GM21786 (cell line): ENCODE measurements at regions not wholly inside any gene's neighbourhood (a gene's known extent, or its start where the extent isn't known, plus 50 kb on each side); places are given as distances from the start of the nearest gene placed in this dataset.
"Not testable (repeated sequence)": the region's sequence is repeated elsewhere in the genome, so short reads cannot be mapped to it uniquely, and the experiment has no call there.

Experiments
- ATAC-seq: cut with Tn5 transposase; IDR thresholded peaks from one replicate; pipeline ENCODE4 v1.9.1; 2021; ENCODE audit not compliant: unreplicated experiment

DNA sequence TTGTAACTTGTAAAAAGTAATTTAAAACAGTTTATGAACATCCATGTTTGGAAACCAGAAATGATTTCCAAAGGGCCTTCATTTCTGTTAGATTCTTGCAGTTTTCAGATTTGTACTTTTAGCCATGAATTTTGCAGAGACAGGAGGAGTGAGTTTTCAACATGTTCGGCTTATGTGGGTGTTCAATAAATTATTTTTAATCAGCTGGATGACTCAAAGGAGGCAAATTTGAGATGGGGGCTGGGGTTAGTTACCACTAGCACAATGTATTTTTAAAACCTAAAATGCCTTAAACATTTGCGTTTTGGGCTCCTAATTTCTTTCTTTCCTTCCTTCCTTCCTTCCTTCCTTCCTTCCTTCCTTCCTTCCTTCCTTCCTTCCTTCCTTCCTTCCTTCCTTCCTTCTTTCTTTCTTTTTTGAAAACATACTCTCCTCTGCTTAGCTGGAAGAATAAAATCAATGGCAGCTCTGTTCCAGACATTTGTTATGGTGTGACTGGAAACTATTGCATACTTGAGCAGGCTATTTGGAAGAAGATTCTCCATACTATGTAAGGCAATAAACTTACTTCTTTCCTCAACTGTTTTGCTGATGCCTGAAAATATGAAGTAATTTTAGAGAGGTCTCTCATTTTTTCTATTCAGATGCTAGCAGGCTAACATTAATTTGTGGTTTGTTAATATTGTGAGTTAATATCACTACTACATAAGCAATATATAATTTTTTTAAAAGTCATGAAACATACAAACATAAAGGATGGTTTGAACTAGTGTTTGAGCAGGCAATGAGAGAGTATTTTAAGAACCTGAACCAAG lies 394.4 kb downstream of the NYAP2 start:
- ATAC-seq, result no peak

DNA sequence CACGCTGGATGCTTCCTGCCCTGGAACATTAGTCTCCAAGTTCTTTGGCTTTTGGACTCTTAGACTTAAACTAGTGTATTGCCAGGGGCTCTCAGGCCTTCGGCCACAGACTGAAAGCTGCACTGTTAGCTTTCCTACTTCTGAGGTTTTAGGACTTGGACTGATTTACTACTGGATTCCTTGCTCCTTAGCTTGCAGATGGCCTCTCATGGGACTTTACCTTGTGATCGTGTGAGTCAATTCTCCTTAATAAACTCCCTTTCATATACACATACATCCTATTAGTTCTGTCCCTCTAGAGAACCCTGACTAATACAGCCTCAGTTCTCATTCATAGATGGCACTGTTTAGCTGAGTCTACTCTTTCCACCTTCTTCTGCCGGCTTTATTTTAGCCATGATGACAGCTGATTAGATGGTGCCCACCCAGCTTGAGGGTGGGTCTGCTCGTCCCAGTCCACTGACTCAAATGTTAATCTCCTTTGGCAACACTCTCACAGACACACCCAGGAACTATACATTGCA lies 389.1 kb downstream of the NYAP2 start:
- no peak for ATAC-seq

DNA sequence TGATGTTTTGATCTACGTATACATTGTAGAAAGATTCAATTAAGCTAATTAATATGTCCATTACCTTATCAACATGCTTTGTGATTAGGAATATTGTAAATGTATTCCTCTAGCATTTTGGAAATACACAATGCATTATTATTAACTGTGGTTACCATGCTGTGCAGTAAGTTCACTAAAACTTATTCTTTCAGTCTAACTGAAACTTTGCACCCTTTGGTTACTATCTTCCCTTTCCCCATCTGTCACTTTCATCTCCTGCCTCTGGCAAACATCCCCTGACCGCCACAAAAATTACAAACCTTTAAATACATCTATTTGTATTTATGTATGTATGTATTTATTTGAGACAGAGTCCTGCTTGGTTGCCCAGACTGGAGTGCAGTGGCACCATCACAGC lies 388.0 kb downstream of the NYAP2 start:
- no peak for ATAC-seq

DNA sequence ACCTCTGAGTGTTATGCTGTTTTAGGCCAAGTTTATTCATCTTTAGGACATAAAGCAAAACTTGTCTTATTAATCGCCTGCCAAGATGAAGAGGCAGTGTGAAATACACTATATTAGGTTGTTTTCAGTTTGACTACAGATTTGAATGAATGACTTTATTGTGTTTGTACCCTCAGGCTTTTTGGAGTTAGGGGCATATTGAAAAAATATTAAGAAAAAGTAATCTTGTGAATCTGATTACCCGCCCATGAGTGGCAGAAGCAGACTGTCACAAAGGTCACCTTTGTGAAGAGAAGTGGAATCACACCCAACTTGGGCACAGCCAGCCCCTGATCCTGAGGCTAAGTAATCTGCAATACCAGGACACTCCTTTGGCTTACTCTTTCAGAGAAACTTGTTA lies 382.5 kb downstream of the NYAP2 start:
- no peak for ATAC-seq

DNA sequence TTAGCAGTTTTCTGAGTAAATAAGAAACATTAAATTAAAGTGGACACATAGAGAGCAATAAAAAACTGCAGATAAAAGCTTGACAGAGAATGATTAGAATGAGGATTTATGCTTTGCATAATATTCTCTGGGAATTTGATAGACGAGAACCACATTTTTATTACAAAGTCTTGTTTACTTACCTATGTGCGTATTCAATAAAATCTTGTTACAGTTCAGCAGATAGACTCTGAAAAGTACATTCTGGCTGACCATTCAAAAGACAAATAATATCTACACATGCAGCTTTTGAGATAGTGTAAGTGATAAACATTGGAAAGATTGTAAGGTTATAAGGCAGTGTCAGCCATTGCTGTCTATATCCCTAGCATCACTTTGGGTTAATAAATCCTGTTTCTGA lies 381.6 kb downstream of the NYAP2 start:
- no peak for ATAC-seq

DNA sequence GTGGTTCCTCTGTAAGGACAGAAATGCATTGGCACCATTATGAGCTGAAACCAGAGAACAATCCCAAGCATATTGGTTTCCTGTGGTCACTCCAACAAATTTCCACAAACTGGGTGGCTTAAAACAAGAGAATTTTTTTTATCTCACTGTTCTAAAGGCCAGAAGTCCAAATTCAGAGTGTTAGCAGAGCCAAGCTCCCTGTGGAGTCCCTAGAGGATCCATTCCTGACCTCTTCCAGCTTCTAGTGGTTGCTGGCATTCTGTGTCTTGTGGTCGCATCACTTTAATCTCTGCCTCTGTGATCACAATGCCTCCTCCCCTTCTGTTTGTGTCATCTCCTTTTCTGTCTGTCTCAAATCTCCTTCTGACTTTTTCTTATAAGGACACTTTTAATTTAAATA lies 380.3 kb downstream of the NYAP2 start:
- ATAC-seq, result no peak

DNA sequence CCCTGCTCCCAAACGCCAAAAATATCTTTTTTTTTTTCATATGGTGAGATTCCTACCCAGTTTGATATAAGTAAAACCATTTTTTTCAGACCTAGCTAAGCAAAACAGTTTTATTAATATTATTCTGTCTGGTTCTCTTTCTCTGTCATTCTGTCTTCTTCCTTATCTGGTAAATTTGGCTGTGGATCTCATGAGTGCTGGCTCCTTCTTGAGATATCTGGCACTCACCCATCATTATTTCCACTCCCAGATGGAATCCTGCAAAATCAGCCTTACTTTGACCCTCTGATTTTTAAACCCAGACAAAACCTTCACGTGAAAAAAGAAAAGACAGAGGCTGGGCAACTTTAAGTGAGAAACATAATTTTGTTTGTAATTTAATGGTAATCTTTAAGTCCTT lies 373.6 kb downstream of the NYAP2 start:
- ATAC-seq, result no peak

DNA sequence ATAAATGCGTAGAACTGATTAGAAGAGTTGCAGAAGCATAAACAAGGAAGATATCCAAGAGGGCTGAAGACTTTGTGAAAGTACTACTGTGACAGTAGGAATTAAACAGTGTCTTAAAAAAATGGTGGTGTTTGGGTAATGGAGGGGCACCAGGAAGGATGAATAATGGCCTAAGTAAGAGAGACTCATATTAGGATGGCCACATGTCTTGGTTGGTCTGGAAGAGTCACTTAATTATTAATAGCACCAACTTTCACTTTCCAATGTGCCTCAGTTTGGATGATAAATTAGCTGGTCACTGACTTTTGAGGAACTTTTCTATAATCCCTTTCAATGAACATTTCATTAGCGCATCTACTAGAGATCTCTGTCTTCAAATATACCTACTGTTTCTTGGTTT lies 372.2 kb downstream of the NYAP2 start:
- ATAC-seq, result peak; percentile 46

DNA sequence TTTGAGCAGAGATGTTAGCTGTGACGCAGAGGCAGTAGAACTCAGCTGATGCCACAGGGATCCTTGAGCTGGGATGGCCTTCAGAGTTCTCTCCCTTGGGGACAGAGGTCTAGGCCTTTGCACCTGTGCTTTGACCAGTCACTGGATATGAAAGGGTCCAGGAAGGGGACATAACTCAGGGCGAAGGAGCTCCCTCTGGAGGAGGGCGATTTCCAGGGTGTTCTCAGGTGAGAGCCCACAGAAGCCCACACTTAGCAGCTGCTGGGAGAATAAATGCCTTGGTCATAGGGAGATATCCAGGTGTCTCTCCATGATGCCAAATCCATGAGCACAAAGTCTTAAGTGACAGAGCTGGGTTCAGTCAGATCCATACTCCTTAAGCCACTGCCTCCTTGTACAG lies 369.2 kb downstream of the NYAP2 start:
- ATAC-seq, result no peak

DNA sequence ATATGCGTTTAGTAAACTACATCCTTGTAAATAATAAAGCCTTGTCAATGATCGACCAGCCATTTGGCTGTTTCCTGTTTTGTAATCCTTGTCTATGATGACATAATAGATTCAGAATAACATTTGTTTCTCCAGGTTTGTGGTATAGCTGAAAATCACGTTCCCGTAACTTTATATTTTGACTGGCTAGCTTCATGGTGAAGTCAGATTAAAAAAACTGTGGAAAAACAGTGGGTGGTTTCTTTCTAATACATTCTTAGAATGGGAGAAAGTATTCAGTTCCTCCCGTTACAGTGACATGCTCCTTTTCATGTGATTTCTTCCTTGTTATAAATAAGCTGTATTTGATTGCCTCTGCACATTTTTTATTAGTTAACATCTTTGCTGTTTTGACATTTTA lies 366.9 kb downstream of the NYAP2 start:
- ATAC-seq, result no peak

DNA sequence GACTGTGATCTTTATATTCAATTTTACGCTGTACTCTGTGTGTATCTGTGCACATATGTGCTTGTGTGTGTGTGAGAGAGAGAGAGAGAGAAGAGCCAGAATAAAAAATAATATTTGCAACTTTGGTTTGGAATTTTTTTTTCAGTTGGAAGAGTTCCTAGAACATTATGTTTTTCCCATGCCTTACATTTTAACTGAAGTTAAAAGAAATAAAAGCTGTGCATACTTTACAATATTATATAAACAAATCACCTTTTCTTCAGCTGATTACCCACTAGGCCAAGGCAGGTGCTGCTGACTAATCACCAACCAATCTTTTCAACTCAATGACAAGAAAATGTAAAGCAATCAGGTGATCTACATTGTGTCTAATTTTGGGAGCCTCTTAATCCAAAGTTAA lies 366.3 kb downstream of the NYAP2 start:
- ATAC-seq, result no peak

DNA sequence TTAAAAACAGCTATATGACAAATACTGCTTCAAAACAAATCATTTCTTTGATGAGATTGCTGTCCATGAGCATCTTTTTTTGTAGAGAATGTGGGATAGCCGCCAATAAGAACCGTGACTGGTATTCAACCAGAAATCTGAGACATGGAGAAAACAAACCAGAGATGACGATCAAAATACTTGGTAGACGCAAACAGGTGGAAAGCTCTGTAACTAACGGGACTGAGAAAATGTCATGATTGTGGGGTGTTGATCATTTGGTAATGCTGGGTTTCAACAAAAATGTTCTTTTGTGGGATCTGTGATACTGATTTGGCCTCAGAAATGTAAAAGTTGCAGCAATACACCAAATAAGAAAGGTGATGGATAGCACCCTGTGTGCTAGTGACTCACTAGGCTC lies 364.8 kb downstream of the NYAP2 start:
- no peak for ATAC-seq

DNA sequence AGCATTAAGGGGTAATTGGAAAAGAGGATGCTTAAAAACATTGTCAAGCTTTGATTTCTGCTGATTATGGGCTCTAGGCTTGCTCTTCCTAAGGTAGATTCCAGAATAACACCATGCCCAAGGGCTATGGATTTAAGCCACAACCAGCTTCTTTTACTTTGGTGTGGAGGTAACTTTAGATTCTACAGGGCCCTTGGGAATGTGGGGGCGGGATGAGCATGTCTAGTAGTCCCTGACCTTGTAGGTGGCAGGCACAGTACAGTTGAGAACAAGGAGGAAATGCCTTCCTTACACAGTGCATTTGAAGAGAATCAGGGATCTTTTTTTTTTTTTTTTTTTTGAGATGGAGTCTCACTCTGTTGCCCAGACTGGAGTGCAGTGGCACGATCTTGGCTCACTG lies 364.2 kb downstream of the NYAP2 start:
- ATAC-seq, result no peak

DNA sequence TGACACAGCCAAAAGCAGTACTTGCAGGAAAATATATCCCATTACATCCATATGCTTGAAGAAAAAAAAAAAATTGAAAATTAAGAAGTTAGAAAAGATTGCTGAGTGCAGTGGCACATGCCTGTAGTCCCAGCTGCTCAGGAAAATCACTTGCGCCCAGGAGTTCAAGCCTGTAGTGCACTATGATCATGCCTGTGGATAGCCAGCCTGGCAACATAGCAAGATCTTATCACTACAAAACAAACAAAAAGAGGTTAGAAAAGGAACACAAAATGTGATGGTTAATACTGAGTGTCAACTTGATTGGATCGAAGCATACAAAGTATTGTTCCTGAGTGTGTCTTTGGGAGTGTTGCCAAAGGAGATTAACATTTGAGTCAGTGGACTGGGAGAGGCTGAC lies 361.9 kb downstream of the NYAP2 start:
- no peak for ATAC-seq

DNA sequence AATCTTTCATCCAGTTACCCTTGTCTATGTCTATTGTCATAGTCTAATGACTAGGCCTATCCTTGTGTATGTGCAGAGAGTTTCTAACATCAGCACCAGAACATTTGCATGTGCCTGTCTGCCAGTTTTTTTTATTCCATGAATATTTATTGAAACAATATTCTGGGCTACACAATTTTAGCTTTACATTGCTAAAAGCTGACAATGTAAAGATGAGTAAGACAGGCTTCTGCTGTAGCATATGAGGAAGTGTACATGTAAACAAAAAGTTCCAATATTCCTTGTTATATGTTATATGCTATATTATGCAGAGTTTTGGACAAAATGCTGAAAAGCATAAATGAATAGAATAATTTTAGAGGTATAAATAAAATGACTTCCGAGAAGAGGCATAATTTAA lies 357.7 kb downstream of the NYAP2 start:
- no peak for ATAC-seq

DNA sequence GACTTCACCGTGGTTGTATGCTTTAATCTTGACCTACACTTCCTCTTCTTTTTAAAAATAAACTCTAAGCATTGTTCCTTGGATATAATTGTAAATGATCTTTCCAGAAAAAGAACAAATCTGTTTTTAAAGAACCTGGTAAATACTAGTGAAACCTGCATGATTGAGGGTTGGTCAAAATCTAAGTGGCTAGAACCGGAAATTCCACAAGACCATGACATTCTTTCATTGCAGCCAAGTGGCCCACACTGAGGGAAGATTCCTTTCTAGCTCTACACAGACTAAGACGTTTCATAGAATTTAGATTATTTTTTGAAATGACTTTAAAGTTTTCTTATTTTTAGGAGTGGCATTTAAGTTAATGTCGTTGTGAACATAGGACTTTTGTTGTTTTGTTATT lies 356.7 kb downstream of the NYAP2 start:
- no peak for ATAC-seq

DNA sequence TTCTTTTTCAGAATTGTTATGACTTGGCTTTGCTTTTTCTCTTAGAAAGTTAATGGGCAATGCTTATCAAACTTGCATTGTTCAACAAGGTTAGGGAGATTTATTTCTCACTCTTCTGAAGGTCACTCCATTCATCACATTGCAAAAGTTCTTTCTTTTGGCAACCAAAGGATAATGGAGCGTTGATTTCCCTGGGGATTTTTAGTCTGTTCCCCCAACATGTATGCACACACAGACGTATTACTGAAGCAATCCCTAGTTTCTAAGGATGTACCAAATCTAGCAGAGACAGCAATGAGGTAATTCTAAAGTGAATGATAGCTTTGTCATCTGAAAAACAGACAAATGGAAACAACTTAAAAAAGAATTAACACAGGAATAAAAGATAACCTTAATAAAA lies 349.1 kb downstream of the NYAP2 start:
- ATAC-seq, result no peak

DNA sequence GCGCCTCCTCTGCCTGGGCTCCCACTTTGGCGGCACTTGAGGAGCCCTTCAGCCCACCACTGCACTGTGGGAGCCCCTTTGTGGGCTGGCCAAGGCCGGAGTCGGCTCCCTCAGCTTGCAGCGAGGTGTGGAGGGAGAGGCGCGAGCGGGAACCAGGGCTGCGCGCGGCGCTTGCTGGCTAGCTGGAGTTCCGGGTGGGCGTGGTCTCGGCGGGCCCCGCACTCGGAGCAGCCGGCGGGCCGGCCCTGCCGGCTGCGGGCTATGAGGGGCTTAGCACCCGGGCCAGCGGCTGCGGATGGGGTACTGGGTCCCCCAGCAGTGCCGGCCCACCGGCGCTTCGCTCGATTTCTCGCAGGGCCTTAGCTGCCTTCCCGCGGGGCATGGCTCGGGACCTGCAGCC lies 344.5 kb downstream of the NYAP2 start:
- ATAC-seq, result not testable (repeated sequence)

DNA sequence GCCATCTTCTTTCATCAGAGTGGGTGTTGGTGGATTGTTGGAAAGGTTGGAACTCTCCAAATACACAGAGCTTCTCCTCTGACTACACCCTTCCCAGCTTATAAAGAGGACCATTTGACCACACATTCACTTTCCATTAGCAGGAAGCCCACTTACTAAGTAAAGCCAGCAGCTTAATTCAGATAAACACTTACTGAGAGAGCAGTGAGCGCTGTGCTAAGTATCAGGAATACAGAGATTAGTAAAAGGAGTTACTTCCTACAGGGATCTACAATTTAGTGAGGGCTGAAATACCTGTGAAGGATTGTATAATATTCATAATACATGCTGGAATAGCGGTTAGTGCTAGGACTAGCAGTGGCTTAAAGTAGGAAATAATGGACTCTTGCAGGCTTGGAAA lies 343.0 kb downstream of the NYAP2 start:
- no peak for ATAC-seq

DNA sequence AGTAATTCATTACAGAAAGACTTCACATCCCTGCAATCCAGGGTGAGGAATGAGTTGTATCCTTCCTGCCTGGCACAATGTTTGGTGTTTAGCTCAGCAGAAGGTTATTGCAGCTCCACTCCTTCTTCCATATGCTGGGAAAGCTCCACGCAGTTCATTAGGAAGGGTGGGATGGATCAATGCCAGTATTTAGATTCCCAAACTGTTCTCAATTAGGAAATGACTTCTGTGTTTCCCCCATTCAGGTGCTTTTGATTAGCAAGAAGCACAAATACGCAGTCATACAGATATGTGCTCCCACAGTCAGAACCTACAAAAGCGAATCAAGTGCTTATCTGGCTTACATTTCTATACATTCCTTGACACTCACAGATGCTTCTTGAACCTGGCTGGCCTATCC lies 340.6 kb downstream of the NYAP2 start:
- ATAC-seq, result no peak

DNA sequence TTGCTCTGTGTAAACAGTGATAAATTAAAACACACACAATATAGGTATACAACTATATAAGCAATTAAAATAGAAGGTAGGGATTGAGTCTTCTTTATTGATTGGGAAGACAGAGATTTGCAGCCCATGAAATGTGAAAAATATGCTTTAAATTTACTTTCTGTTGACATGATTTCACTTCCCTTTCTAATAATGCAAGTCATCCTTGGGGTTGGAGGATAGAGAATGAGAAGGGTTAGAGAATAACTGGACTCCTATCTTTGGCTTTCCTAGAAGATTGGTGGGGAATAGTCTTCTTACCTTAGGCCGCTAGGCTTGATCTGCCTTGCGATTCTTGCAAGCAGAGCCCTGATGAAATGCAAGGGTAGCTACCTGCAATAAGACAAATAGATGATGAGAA lies 339.8 kb downstream of the NYAP2 start:
- ATAC-seq, result no peak

DNA sequence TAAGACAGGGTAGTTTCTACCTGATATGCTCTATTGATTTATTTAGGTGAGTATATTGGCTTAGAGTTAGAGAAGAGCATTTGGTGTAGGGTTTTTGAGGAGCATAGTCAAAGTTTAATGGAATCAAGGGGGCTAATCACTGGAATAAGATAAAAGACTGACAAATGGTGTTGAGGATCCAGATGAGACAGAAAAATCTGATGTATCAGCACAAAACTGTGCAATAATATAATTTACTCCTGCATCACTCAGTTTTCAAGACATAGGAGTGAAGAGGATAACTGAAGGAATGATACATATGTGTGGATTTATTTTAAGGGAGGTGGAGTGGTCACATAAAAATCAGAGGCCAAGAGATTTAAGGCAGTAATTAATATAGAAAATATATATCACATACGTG lies 339.2 kb downstream of the NYAP2 start:
- ATAC-seq, result no peak

DNA sequence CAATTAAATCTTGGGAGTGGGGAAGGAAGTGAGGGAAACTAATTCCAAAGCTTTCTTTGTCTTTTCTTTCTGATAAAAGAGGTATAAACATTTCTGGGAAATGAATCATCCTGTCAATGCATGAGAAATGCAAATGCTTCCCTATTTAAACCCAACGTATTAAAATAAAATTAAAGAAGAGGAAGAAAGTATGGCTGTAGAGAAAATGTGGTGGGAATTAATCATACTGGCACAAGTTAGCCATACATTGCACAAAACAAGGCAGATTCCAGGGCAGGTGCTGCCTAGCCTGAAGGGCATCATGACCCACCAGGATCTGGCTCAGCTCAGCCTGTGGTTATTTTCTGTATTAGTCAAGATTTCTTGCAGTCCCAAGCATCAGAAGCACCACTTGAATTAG lies 338.0 kb downstream of the NYAP2 start:
- no peak for ATAC-seq
